GM23338 (cell line): ENCODE measurements at regions not wholly inside any gene's neighbourhood (a gene's known extent, or its start where the extent isn't known, plus 50 kb on each side); places are given as distances from the start of the nearest gene placed in this dataset.

Experiments
- ATAC-seq: fragments of 200-7000 bp; cut with Tn5 transposase; 3 replicates; pipeline ENCODE4 v1.9.1; 2020
- DNase-seq: peaks from one replicate; pipeline ENCODE4 v3.0.0-alpha.2; 2015; ENCODE audit warnings: low spot score
- H2AFZ ChIP-seq: fragments of 200-600 bp; sonication (generic); 2 replicates; pipeline ENCODE4 v1.8.0; 2016; ENCODE audit warnings: antibody characterized with exemption, mild to moderate bottlenecking, moderate library complexity
- H3F3A ChIP-seq: fragments of 200-600 bp; sonication (generic); replicated peaks from 2 replicates; pipeline ENCODE4 v1.8.0; 2017; ENCODE audit warnings: antibody characterized with exemption, mixed run types, low read depth
- H3K27ac ChIP-seq: fragments of 200-600 bp; sonication (generic); 2 replicates; pipeline ENCODE4 v1.6.1; 2016; ENCODE audit warnings: low read depth
- H3K27me3 ChIP-seq: fragments of 200-600 bp; sonication (generic); 2 replicates; pipeline ENCODE4 v1.8.0; 2016; ENCODE audit warnings: mild to moderate bottlenecking, mixed run types, moderate library complexity; ENCODE audit not compliant: insufficient read depth
- H3K36me3 ChIP-seq: fragments of 200-600 bp; sonication (generic); 2 replicates; pipeline ENCODE4 v1.8.0; 2016; ENCODE audit warnings: mild to moderate bottlenecking; ENCODE audit not compliant: insufficient read depth
- H3K4me1 ChIP-seq: fragments of 200-600 bp; sonication (generic); 2 replicates; pipeline ENCODE4 v1.8.0; 2016; ENCODE audit warnings: mild to moderate bottlenecking, moderate library complexity; ENCODE audit not compliant: insufficient read depth
- H3K4me2 ChIP-seq: fragments of 200-600 bp; sonication (generic); 2 replicates; pipeline ENCODE4 v1.7.1; 2017; ENCODE audit warnings: mixed run types
- H3K4me3 ChIP-seq: fragments of 200-600 bp; sonication (generic); 2 replicates; pipeline ENCODE4 v1.6.1; 2016; ENCODE audit warnings: mixed run types
- H3K79me2 ChIP-seq: fragments of 200-600 bp; sonication (generic); replicated peaks from 2 replicates; pipeline ENCODE4 v1.8.0; 2017; ENCODE audit warnings: mild to moderate bottlenecking; ENCODE audit not compliant: insufficient read depth
- H3K9me2 ChIP-seq: fragments of 200-600 bp; sonication (generic); 2 replicates; pipeline ENCODE4 v1.8.0; 2017; ENCODE audit not compliant: insufficient read depth
- H4K20me1 ChIP-seq: fragments of 200-600 bp; sonication (generic); replicated peaks from 2 replicates; pipeline ENCODE4 v1.8.0; 2017; ENCODE audit warnings: mild to moderate bottlenecking; ENCODE audit not compliant: insufficient read depth
- H3K27ac Mint-ChIP-seq: 2 replicates; pipeline ENCODE4 v1.8.0; 2020; ENCODE audit warnings: inconsistent platforms, mild to moderate bottlenecking, moderate library complexity, mixed read lengths
- H3K27me3 Mint-ChIP-seq: 3 replicates; pipeline ENCODE4 v1.8.0; 2022; ENCODE audit warnings: low read depth, mild to moderate bottlenecking, moderate library complexity, mixed read lengths, inconsistent platforms; ENCODE audit not compliant: insufficient read depth, poor library complexity
- H3K36me3 Mint-ChIP-seq: 3 replicates; pipeline ENCODE4 v1.8.0; 2021; ENCODE audit warnings: low read depth, mild to moderate bottlenecking, inconsistent platforms, moderate library complexity, mixed read lengths
- H3K4me1 Mint-ChIP-seq: 3 replicates; pipeline ENCODE4 v1.8.0; 2020; ENCODE audit warnings: mild to moderate bottlenecking, inconsistent platforms, mixed read lengths
- H3K4me3 Mint-ChIP-seq: 3 replicates; pipeline ENCODE4 v1.8.0; 2021; ENCODE audit warnings: moderate library complexity, mild to moderate bottlenecking, inconsistent platforms, mixed read lengths
- H3K9me3 Mint-ChIP-seq: 3 replicates; pipeline ENCODE4 v1.8.0; 2020; ENCODE audit warnings: moderate library complexity, mild to moderate bottlenecking, inconsistent platforms, mixed read lengths
- CTCF ChIP-seq, 2 experiments: fragments of 200-600 bp in 1 of 2; sonication (generic) in 1 of 2; conservative IDR thresholded peaks; 2 replicates each; pipeline versions ENCODE4 v1.5.1 to v1.6.1; 2016 to 2017; ENCODE audit warnings: antibody characterized with exemption in 2 of 2, low read depth in 2 of 2, mild to moderate bottlenecking in 2 of 2, moderate library complexity in 1 of 2
- ETS1 ChIP-seq: IDR thresholded peaks from 2 replicates; pipeline ENCODE4 v1.6.1; 2016; ENCODE audit warnings: antibody characterized with exemption
- EZH2 ChIP-seq: fragments of 200-600 bp; sonication (generic); IDR thresholded peaks from one replicate; pipeline ENCODE4 v1.8.0; 2017; ENCODE audit warnings: antibody characterized with exemption, mild to moderate bottlenecking, low read depth; ENCODE audit not compliant: unreplicated experiment
- EZH2phosphoT487 ChIP-seq: fragments of 200-600 bp; sonication (generic); IDR thresholded peaks from one replicate; pipeline ENCODE4 v1.8.1; 2018; ENCODE audit warnings: antibody characterized with exemption; ENCODE audit not compliant: unreplicated experiment
- JUNB ChIP-seq: IDR thresholded peaks from one replicate; pipeline ENCODE4 v1.6.1; 2016; ENCODE audit warnings: antibody characterized with exemption; ENCODE audit not compliant: unreplicated experiment
- POLR2AphosphoS5 ChIP-seq: IDR thresholded peaks from 2 replicates; pipeline ENCODE4 v1.6.1; 2016; ENCODE audit warnings: antibody characterized with exemption, low read depth
- STAT1 ChIP-seq: IDR thresholded peaks from one replicate; pipeline ENCODE4 v1.6.1; 2016; ENCODE audit warnings: antibody characterized with exemption; ENCODE audit not compliant: unreplicated experiment
- ZNF114 ChIP-seq: fragments of 250-450 bp; sonication (Bioruptor Pico); IDR thresholded peaks from 2 replicates; pipeline ENCODE4 v1.5.0; 2020; ENCODE audit warnings: mild to moderate bottlenecking, moderate library complexity
- ZNF462 ChIP-seq: fragments of 250-450 bp; sonication (Bioruptor Pico); IDR thresholded peaks from 2 replicates; pipeline ENCODE4 v1.5.0; 2020; ENCODE audit warnings: mild to moderate bottlenecking, moderate library complexity

GRCh38 chr11:37605229-37605628, 1007.2 kb upstream of the RAG2 start (continued):
- TF ChIP-seq ZNF462 (CRISPR knock-in tag) = no peak
- no peak for TF ChIP-seq STAT1
- no peak for TF ChIP-seq POLR2AphosphoS5
- TF ChIP-seq CTCF (conservative IDR thresholded peaks at IDR 0.05; ENCODE audit: low read depth in 2 of 2) = no peak
- no peak for TF ChIP-seq ZNF114 (CRISPR knock-in tag)
- no peak for TF ChIP-seq ETS1
- TF ChIP-seq EZH2 = no peak

GRCh38 chr11:37598381-37598780, 1000.3 kb upstream of the RAG2 start:
- H3K27ac Mint-ChIP-seq = no peak overlapping the region
- no peaks in the 10 kb centered on the region for H3K9me2 ChIP-seq
- 0 out of 2 replicates have a peak, but pooled peaks cover 4% of the 10 kb centered on the region for H3K36me3 ChIP-seq
- no peak overlapping the region for H3K4me2 ChIP-seq
- H3K4me1 Mint-ChIP-seq = peaks cover 12% of the 10 kb centered on the region
- H3K4me1 ChIP-seq = no peaks in the 10 kb centered on the region
- H2AFZ ChIP-seq = no peak overlapping the region
- H3K27ac ChIP-seq = no peak overlapping the region
- peaks cover 4% of the 10 kb centered on the region; the same call in 1 of the 3 replicates for H3K9me3 Mint-ChIP-seq
- H3K27me3 ChIP-seq = no peaks in the 10 kb centered on the region
- H3K27me3 Mint-ChIP-seq = peaks cover 2% of the 10 kb centered on the region
- no peak overlapping the region for H3K4me3 Mint-ChIP-seq
- H3K4me3 ChIP-seq = no peak overlapping the region
- no peaks in the 10 kb centered on the region for H4K20me1 ChIP-seq
- no peak for TF ChIP-seq EZH2phosphoT487
- no peak for TF ChIP-seq JUNB
- no peaks in the 10 kb centered on the region for H3F3A ChIP-seq
- DNase-seq = no peak
- H3K36me3 Mint-ChIP-seq = no peaks in the 10 kb centered on the region
- no peaks in the 10 kb centered on the region for H3K79me2 ChIP-seq
- no peak; the same call in 2 of the 3 replicates for ATAC-seq
